T-helper 2 cell treated with Interferon-gamma antibody and Interleukin-4, amounts not matched to agents 100 ng/mL and 5 ng/mL, for 36 hours (primary cell): ENCODE measurements at regions not wholly inside any gene's neighbourhood (a gene's known extent, or its start where the extent isn't known, plus 50 kb on each side); places are given as distances from the start of the nearest gene placed in this dataset.
"Not testable (repeated sequence)": the region's sequence is repeated elsewhere in the genome, so short reads cannot be mapped to it uniquely, and the experiment has no call there.

Experiments
- intact Hi-C: fragments of 100-400 bp; cut with micrococcal nuclease; formaldehyde crosslinking; loops from one replicate; pipeline ENCODE4 v1.15.1; 2023

- intact Hi-C loops, result loop anchor here (1.0 to 2.0 kb wide), 2 partner anchors 78 to 854 kb away; no protein-coding TSS in a partner anchor
Measured at GRCh38 chr4:147096667-147097604, 151.3 kb upstream of the TTC29 start.

- intact Hi-C loops, result no loop called here
Measured at GRCh38 chr4:147101678-147102077, 156.0 kb upstream of the TTC29 start.

- intact Hi-C loops, result no loop called here
Measured at GRCh38 chr4:147102596-147102995, 156.9 kb upstream of the TTC29 start.

GRCh38 chr4:147103403-147103946 is 157.8 kb upstream of the TTC29 start:
- intact Hi-C loops, result no loop called here

- intact Hi-C loops, result no loop called here
Measured at GRCh38 chr4:147104768-147105167, 159.1 kb upstream of the TTC29 start.

GRCh38 chr4:147108409-147108808 is 162.7 kb upstream of the TTC29 start:
- intact Hi-C loops, result no loop called here

GRCh38 chr4:147109800-147110199 is 164.1 kb upstream of the TTC29 start:
- intact Hi-C loops, result no loop called here

- intact Hi-C loops, result no loop called here
Measured at GRCh38 chr4:147110473-147111367, 165.1 kb upstream of the TTC29 start.

GRCh38 chr4:147112196-147112595 is 166.5 kb upstream of the TTC29 start:
- intact Hi-C loops, result not testable (repeated sequence)

- intact Hi-C loops, result no loop called here
Measured at GRCh38 chr4:147117431-147117830, 171.8 kb upstream of the TTC29 start.

- intact Hi-C loops, result no loop called here
Measured at GRCh38 chr4:147118528-147118927, 172.9 kb upstream of the TTC29 start.

- intact Hi-C loops, result no loop called here
Measured at GRCh38 chr4:147122685-147123084, 177.0 kb upstream of the TTC29 start.

GRCh38 chr4:147123146-147123545 is 177.5 kb upstream of the TTC29 start:
- intact Hi-C loops, result no loop called here

GRCh38 chr4:147128787-147129186 is 183.1 kb upstream of the TTC29 start:
- intact Hi-C loops, result no loop called here

- intact Hi-C loops, result no loop called here
Measured at GRCh38 chr4:147129687-147130086, 184.0 kb upstream of the TTC29 start.

- intact Hi-C loops, result no loop called here
Measured at GRCh38 chr4:147134536-147135210, 189.0 kb upstream of the TTC29 start.

GRCh38 chr4:147136310-147136709 is 190.6 kb upstream of the TTC29 start:
- intact Hi-C loops, result no loop called here

GRCh38 chr4:147136751-147137150 is 191.1 kb upstream of the TTC29 start:
- intact Hi-C loops, result no loop called here

GRCh38 chr4:147137280-147137679 is 191.6 kb upstream of the TTC29 start:
- intact Hi-C loops, result no loop called here

GRCh38 chr4:147138171-147138570 is 192.5 kb upstream of the TTC29 start:
- intact Hi-C loops, result no loop called here
